Suprapubic skin (tissue), 3 donors: ENCODE measurements at regions not wholly inside any gene's neighbourhood (a gene's known extent, or its start where the extent isn't known, plus 50 kb on each side); places are given as distances from the start of the nearest gene placed in this dataset.

Experiments used
- POLR2A ChIP-seq, 2 donors: fragments of 450-650 bp; IDR thresholded peaks; one replicate each; pipeline ENCODE4 v1.6.1; 2017; ENCODE audit warnings: antibody characterized with exemption in 2 of 2, mild to moderate bottlenecking in 2 of 2, moderate library complexity in 2 of 2
- TF ChIP-seq, protein P1 (sequence below), 2 donors: fragments of 200-600 bp in 1 of 2; fragments of 450-650 bp in 1 of 2; sonication (generic) in 1 of 2; IDR thresholded peaks; one replicate each; pipeline ENCODE4 v1.5.1; 2016 to 2019; ENCODE audit warnings: antibody characterized with exemption in 2 of 2, mild to moderate bottlenecking in 1 of 2, moderate library complexity in 1 of 2

DNA sequence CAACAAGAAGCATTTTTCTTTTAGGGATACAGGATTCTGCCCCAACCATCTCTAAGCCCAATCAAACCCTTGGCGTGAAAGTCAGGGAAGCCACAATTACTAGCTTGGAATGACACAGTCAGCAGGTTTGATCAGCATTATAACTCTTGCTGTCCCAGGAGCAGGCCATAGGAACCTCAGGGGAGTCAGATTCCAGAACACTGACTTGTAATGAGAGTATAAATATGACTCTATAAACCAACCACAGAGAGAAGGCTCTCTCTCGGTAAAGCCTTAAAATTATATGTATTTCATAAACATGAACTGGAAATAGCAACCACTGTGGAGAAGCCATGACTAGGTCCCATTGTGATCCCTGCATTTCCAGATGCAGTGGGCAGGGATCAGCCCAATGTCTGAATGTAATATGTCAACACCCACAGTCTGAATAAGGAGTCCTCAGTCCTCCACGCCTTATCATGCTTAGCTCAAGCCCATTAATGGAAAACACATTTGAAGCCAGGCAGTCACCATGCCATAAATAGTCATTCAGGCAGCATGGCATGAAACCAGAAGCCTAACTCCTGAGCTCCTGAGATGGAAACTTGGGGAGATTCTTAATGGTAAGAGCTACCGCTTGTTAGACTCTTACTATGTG, 99.1 kb upstream of the MTNR1B start:
- TF ChIP-seq, protein P1, sequence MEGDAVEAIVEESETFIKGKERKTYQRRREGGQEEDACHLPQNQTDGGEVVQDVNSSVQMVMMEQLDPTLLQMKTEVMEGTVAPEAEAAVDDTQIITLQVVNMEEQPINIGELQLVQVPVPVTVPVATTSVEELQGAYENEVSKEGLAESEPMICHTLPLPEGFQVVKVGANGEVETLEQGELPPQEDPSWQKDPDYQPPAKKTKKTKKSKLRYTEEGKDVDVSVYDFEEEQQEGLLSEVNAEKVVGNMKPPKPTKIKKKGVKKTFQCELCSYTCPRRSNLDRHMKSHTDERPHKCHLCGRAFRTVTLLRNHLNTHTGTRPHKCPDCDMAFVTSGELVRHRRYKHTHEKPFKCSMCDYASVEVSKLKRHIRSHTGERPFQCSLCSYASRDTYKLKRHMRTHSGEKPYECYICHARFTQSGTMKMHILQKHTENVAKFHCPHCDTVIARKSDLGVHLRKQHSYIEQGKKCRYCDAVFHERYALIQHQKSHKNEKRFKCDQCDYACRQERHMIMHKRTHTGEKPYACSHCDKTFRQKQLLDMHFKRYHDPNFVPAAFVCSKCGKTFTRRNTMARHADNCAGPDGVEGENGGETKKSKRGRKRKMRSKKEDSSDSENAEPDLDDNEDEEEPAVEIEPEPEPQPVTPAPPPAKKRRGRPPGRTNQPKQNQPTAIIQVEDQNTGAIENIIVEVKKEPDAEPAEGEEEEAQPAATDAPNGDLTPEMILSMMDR (IDR thresholded peaks at IDR 0.05), result no peak
- no peak for TF ChIP-seq POLR2A (IDR thresholded peaks at IDR 0.05)
